ENCODE measurements at regions not wholly inside any gene's neighbourhood (a gene's known extent, or its start where the extent isn't known, plus 50 kb on each side); places are given as distances from the start of the nearest gene placed in this dataset.

GRCh38 chr6:115365783-115366182 lies 694.9 kb downstream of the FRK start:
- ChIA-PET CTCF (ENCODE audit: partially characterized antibody) (no interaction called here), POLR2A (ENCODE audit: partially characterized antibody) (no interaction called here)
- no peak overlapping the region for H3K4me3 ChIP-seq (ENCODE audit: extremely low read depth in 1 of 4, insufficient read depth in 2 of 4, low read depth in 3 of 4, low read length in 4 of 4)
- DNase-seq (ENCODE audit: low read depth in 1 of 2, low spot score in 2 of 2) (no peak), FAIRE-seq (no peak)
- no peak overlapping the region for H2BK5ac ChIP-seq (ENCODE audit: low read depth, low read length)
- H3K14ac ChIP-seq (ENCODE audit: insufficient read length): no peak overlapping the region
- no peak overlapping the region for H4K91ac ChIP-seq (replicated peaks; ENCODE audit: insufficient read length, low read length)
- no peaks in the 10 kb centered on the region for H3K36me3 ChIP-seq (ENCODE audit: control insufficient read depth in 2 of 4, insufficient read depth in 4 of 4, low read length in 3 of 4)
- no peak overlapping the region for H3K9ac ChIP-seq (replicated peaks in 1 of 4; ENCODE audit: extremely low read depth in 1 of 4, low read depth in 3 of 4, low read length in 3 of 4)
- H3K9me3 ChIP-seq (ENCODE audit: insufficient read depth in 2 of 2, low read depth in 1 of 2, low read length in 1 of 2): peaks cover 7 to 17% of the 10 kb centered on the region in 2 experiments; a peak in 3 of 4 replicates
- WGBS, 2 experiments (ENCODE audit: extremely low coverage in 1 of 2, insufficient coverage in 1 of 2, insufficient read length in 1 of 2, insufficient replicate concordance in 2 of 2, low coverage in 1 of 2, low lambda C conversion rate in 2 of 2, missing lambda C conversion rate in 1 of 2): 90% methylated on average over 4 of the region's 4 CpGs; no CpG with 5 or more reads in 1 of the 2 experiments
- no peak overlapping the region for H4K8ac ChIP-seq (ENCODE audit: extremely low read depth, insufficient read depth, low read length)
- H2AK5ac ChIP-seq (ENCODE audit: low read depth, low read length): no peak overlapping the region
- no peaks in the 10 kb centered on the region for H3K79me1 ChIP-seq (ENCODE audit: low read depth, low read length)
- no peak overlapping the region for H2AFZ ChIP-seq (ENCODE audit: low read length)
- H3K4me2 ChIP-seq (ENCODE audit: insufficient read depth in 1 of 2, low read depth in 2 of 2, low read length in 2 of 2): no peak overlapping the region
- H3K23me2 ChIP-seq (ENCODE audit: low read depth, low read length): no peaks in the 10 kb centered on the region
- H2BK20ac ChIP-seq (ENCODE audit: low read length): no peak overlapping the region
- H3K27me3 ChIP-seq (replicated peaks in 1 of 4; ENCODE audit: control insufficient read depth in 3 of 4, extremely low read depth in 1 of 4, insufficient read depth in 3 of 4, low read length in 3 of 4): no peaks in the 10 kb centered on the region
- no peak overlapping the region for H3K23ac ChIP-seq (ENCODE audit: insufficient read length)
- H2BK15ac ChIP-seq (ENCODE audit: low read length): no peak overlapping the region
- no peak overlapping the region for H4K5ac ChIP-seq (ENCODE audit: insufficient read length, low read depth, low read length)
- no peaks in the 10 kb centered on the region for H3K79me2 ChIP-seq (ENCODE audit: control insufficient read depth in 1 of 2, insufficient read depth in 2 of 2, low read length in 2 of 2)
- no peaks in the 10 kb centered on the region for H4K20me1 ChIP-seq (replicated peaks in 1 of 2; ENCODE audit: control insufficient read depth in 1 of 2, insufficient read depth in 2 of 2, low read length in 2 of 2)
- H2BK120ac ChIP-seq (replicated peaks; ENCODE audit: low read depth, low read length): no peak overlapping the region
- no peaks in the 10 kb centered on the region for H3K4me1 ChIP-seq (replicated peaks in 1 of 4; ENCODE audit: control insufficient read depth in 3 of 4, insufficient read depth in 4 of 4, low read length in 3 of 4)
- no peak overlapping the region for H3K4ac ChIP-seq (replicated peaks; ENCODE audit: insufficient read length, low read depth, low read length)
- no peak overlapping the region for H3K27ac ChIP-seq (ENCODE audit: low read depth, low read length)
- H3K56ac ChIP-seq (replicated peaks; ENCODE audit: insufficient read length, low read depth, low read length): no peak overlapping the region
- no peak overlapping the region for H2BK12ac ChIP-seq (ENCODE audit: low read depth, low read length)
- no peak overlapping the region for H3K18ac ChIP-seq (ENCODE audit: extremely low read depth, low read length)
- no peak for TF ChIP-seq SP2 (IDR thresholded peaks at IDR 0.05; ENCODE audit: low read length)
- no peak for TF ChIP-seq BRCA1 (IDR thresholded peaks at IDR 0.05; ENCODE audit: low read depth, low read length)
- TF ChIP-seq CTBP2 (IDR thresholded peaks at IDR 0.05; ENCODE audit: borderline replicate concordance, insufficient read depth, insufficient read length, low read length): no peak
- no peak for TF ChIP-seq BACH1 (IDR thresholded peaks at IDR 0.05; ENCODE audit: low read length)
- no peak for TF ChIP-seq CHD1 (IDR thresholded peaks at IDR 0.05; ENCODE audit: low read depth, low read length)
- TF ChIP-seq TCF12 (IDR thresholded peaks at IDR 0.05; ENCODE audit: low read depth, low read length): no peak
- no peak for TF ChIP-seq CBX8 (IDR thresholded peaks at IDR 0.05; ENCODE audit: borderline replicate concordance, low read depth, low read length)
